Renal cortex interstitium (tissue), 11 donors: ENCODE measurements at regions not wholly inside any gene's neighbourhood (a gene's known extent, or its start where the extent isn't known, plus 50 kb on each side); places are given as distances from the start of the nearest gene placed in this dataset.
A peak's percentile ranks its signal among the peaks of the same experiment; 100 is the strongest.

Experiments
- DNase-seq, 11 donors: peaks; one replicate each; pipeline ENCODE4 v3.0.0-alpha.2; 2013; ENCODE audit warnings: low read depth in 9 of 11, low spot score in 4 of 11; ENCODE audit errors: extremely low read depth in 1 of 11

- DNase-seq: no peak
Measured at GRCh38 chr16:79815049-79815448, 214.5 kb upstream of the MAF start.

- no peak for DNase-seq
Measured at GRCh38 chr16:79814124-79814523, 213.6 kb upstream of the MAF start.

- DNase-seq: peak in 1 of 11 donors; percentile 18
Measured at GRCh38 chr16:79811541-79811940, 211.0 kb upstream of the MAF start.

- DNase-seq: no peak
Measured at GRCh38 chr16:79810449-79811189, 210.1 kb upstream of the MAF start.

- DNase-seq: no peak
Measured at GRCh38 chr16:79809376-79809775, 208.8 kb upstream of the MAF start.

GRCh38 chr16:79808731-79809130 is 208.2 kb upstream of the MAF start:
- DNase-seq: no peak

GRCh38 chr16:79806757-79807156 is 206.2 kb upstream of the MAF start:
- no peak for DNase-seq

GRCh38 chr16:79805621-79806020 is 205.1 kb upstream of the MAF start:
- DNase-seq: no peak

GRCh38 chr16:79801646-79802045 is 201.1 kb upstream of the MAF start:
- no peak for DNase-seq

GRCh38 chr16:79800016-79800608 is 199.6 kb upstream of the MAF start:
- DNase-seq: no peak

GRCh38 chr16:79798416-79799053 is 198.0 kb upstream of the MAF start:
- no peak for DNase-seq

GRCh38 chr16:79797486-79797885 is 196.9 kb upstream of the MAF start:
- DNase-seq: no peak

- no peak for DNase-seq
Measured at GRCh38 chr16:79795556-79795955, 195.0 kb upstream of the MAF start.

GRCh38 chr16:79794941-79795340 is 194.4 kb upstream of the MAF start:
- DNase-seq: no peak

GRCh38 chr16:79792664-79793351 is 192.3 kb upstream of the MAF start:
- DNase-seq: peak in 4 of 11 donors; percentile 29 to 45 (median 31)

- DNase-seq: no peak
Measured at GRCh38 chr16:79792076-79792475, 191.5 kb upstream of the MAF start.

- DNase-seq: no peak
Measured at GRCh38 chr16:79790854-79791253, 190.3 kb upstream of the MAF start.

GRCh38 chr16:79788949-79789348 is 188.4 kb upstream of the MAF start:
- DNase-seq: no peak

- no peak for DNase-seq
Measured at GRCh38 chr16:79786389-79786788, 185.9 kb upstream of the MAF start.

- DNase-seq: no peak
Measured at GRCh38 chr16:79784007-79784406, 183.5 kb upstream of the MAF start.
